WTC11 (cell line): ENCODE measurements at regions not wholly inside any gene's neighbourhood (a gene's known extent, or its start where the extent isn't known, plus 50 kb on each side); places are given as distances from the start of the nearest gene placed in this dataset.

Experiments
- ATAC-seq: fragments of 200-7000 bp; cut with Tn5 transposase; 2 replicates; pipeline ENCODE4 v1.10.0; 2021; ENCODE audit warnings: mild to moderate bottlenecking, moderate library complexity
- CTCF ChIA-PET: fragments of 300-600 bp; sonication (Branson Sonifier 250); formaldehyde crosslinking; loops from one replicate; lab custom pipeline; 2021; ENCODE audit warnings: antibody characterized with exemption; lab: Charles Lee
- POLR2A ChIA-PET: fragments of 350-600 bp; sonication (Branson Sonifier 250); formaldehyde crosslinking; loops from one replicate; lab custom pipeline; 2021; ENCODE audit warnings: antibody characterized with exemption; lab: Charles Lee
- DNase-seq: peaks from one replicate; pipeline ENCODE4 v3.0.0; 2021; ENCODE audit warnings: low spot score
- H3K27ac Mint-ChIP-seq: 2 replicates; pipeline ENCODE4 v1.8.0; 2021; ENCODE audit warnings: mixed read lengths
- H3K27me3 Mint-ChIP-seq: 2 replicates; pipeline ENCODE4 v1.8.0; 2021; ENCODE audit warnings: low read depth, mild to moderate bottlenecking, moderate library complexity, mixed read lengths
- H3K36me3 Mint-ChIP-seq: 2 replicates; pipeline ENCODE4 v1.8.0; 2021; ENCODE audit warnings: mixed read lengths
- H3K4me1 Mint-ChIP-seq: 2 replicates; pipeline ENCODE4 v1.8.0; 2022; ENCODE audit warnings: mixed read lengths
- H3K4me3 Mint-ChIP-seq: 2 replicates; pipeline ENCODE4 v1.8.0; 2021; ENCODE audit warnings: mild to moderate bottlenecking, moderate library complexity, mixed read lengths
- H3K9me3 Mint-ChIP-seq: 2 replicates; pipeline ENCODE4 v1.8.0; 2021; ENCODE audit warnings: mixed read lengths
- ATF1 ChIP-seq: sonication (generic); formaldehyde crosslinking; IDR thresholded peaks from 2 replicates; pipeline ENCODE4 v1.8.1; 2023; ENCODE audit warnings: mild to moderate bottlenecking, moderate library complexity, missing genetic modification reagents
- CBFB ChIP-seq: sonication (generic); formaldehyde crosslinking; IDR thresholded peaks from 2 replicates; pipeline ENCODE4 v1.8.1; 2022; ENCODE audit warnings: mild to moderate bottlenecking, low read depth, missing genetic modification reagents
- HMGA2 ChIP-seq: fragments of 250-450 bp; sonication (Bioruptor Pico); IDR thresholded peaks from 2 replicates; pipeline ENCODE4 v1.4.0; 2021; ENCODE audit warnings: mild to moderate bottlenecking, moderate library complexity
- IRF2 ChIP-seq: sonication (generic); formaldehyde crosslinking; IDR thresholded peaks from 2 replicates; pipeline ENCODE4 v1.8.0; 2022; ENCODE audit warnings: low read depth, missing genetic modification reagents, borderline replicate concordance
- JAZF1 ChIP-seq: fragments of 250-450 bp; sonication (Bioruptor Pico); IDR thresholded peaks from 2 replicates; pipeline ENCODE4 v1.9.0; 2021; ENCODE audit warnings: moderate library complexity, mild to moderate bottlenecking, inconsistent platforms
- MXD4 ChIP-seq: fragments of 250-450 bp; sonication (Bioruptor Pico); IDR thresholded peaks from 2 replicates; pipeline ENCODE4 v1.8.0; 2021; ENCODE audit warnings: mild to moderate bottlenecking, moderate library complexity, borderline replicate concordance
- MYBL2 ChIP-seq: sonication (generic); formaldehyde crosslinking; IDR thresholded peaks from 2 replicates; pipeline ENCODE4 v1.8.1; 2023; ENCODE audit warnings: mild to moderate bottlenecking, moderate library complexity, missing genetic modification reagents
- NFATC4 ChIP-seq: fragments of 250-450 bp; sonication (Bioruptor Pico); IDR thresholded peaks from 2 replicates; pipeline ENCODE4 v1.9.0; 2021; ENCODE audit warnings: mild to moderate bottlenecking
- NR1H2 ChIP-seq: sonication (generic); formaldehyde crosslinking; IDR thresholded peaks from 2 replicates; pipeline ENCODE4 v1.9.0; 2021; ENCODE audit warnings: mild to moderate bottlenecking, moderate library complexity, missing genetic modification reagents
- NR2C2 ChIP-seq: sonication (generic); formaldehyde crosslinking; IDR thresholded peaks from 2 replicates; pipeline ENCODE4 v1.8.0; 2022; ENCODE audit warnings: mild to moderate bottlenecking, missing genetic modification reagents
- PRRX2 ChIP-seq: fragments of 250-450 bp; sonication (Bioruptor Pico); IDR thresholded peaks from 2 replicates; pipeline ENCODE4 v1.8.0; 2021; ENCODE audit warnings: mild to moderate bottlenecking
- TCF7 ChIP-seq: sonication (generic); formaldehyde crosslinking; IDR thresholded peaks from 2 replicates; pipeline ENCODE4 v1.8.0; 2022; ENCODE audit warnings: mild to moderate bottlenecking, low read depth, missing genetic modification reagents, moderate library complexity
- ZNF396 ChIP-seq: fragments of 250-450 bp; sonication (Bioruptor Pico); IDR thresholded peaks from 2 replicates; pipeline ENCODE4 v1.8.0; 2021; ENCODE audit warnings: mild to moderate bottlenecking, moderate library complexity, borderline replicate concordance
- ZNF423 ChIP-seq: fragments of 250-450 bp; sonication (Bioruptor Pico); IDR thresholded peaks from 2 replicates; pipeline ENCODE4 v2.1.2; 2022; ENCODE audit warnings: mild to moderate bottlenecking, moderate library complexity
- TF ChIP-seq, protein P1 (sequence below): sonication (generic); formaldehyde crosslinking; IDR thresholded peaks from 2 replicates; pipeline ENCODE4 v1.8.1; 2023; ENCODE audit warnings: mild to moderate bottlenecking, missing genetic modification reagents, borderline replicate concordance
- TF ChIP-seq, protein P2 (sequence below): sonication (generic); formaldehyde crosslinking; IDR thresholded peaks from 2 replicates; pipeline ENCODE4 v1.8.0; 2022; ENCODE audit warnings: mild to moderate bottlenecking, missing genetic modification reagents
- TF ChIP-seq, protein P3 (sequence below): sonication (generic); formaldehyde crosslinking; IDR thresholded peaks from 2 replicates; pipeline ENCODE4 v1.8.0; 2022; ENCODE audit warnings: mild to moderate bottlenecking, missing genetic modification reagents
- TF ChIP-seq, protein P4 (sequence below): sonication (generic); formaldehyde crosslinking; IDR thresholded peaks from 2 replicates; pipeline ENCODE4 v1.8.1; 2023; ENCODE audit warnings: mild to moderate bottlenecking, missing genetic modification reagents
- TF ChIP-seq, protein P5 (sequence below): sonication (generic); formaldehyde crosslinking; IDR thresholded peaks from 2 replicates; pipeline ENCODE4 v1.8.1; 2022; ENCODE audit warnings: mild to moderate bottlenecking, missing genetic modification reagents, moderate library complexity, borderline replicate concordance
- TF ChIP-seq, protein P6 (sequence below): fragments of 250-450 bp; sonication (Bioruptor Pico); IDR thresholded peaks from 2 replicates; pipeline ENCODE4 v1.8.0; 2021; ENCODE audit warnings: mild to moderate bottlenecking
- TF ChIP-seq, protein P7 (sequence below): fragments of 250-450 bp; sonication (Bioruptor Pico); IDR thresholded peaks from 2 replicates; pipeline ENCODE4 v1.9.0; 2021; ENCODE audit warnings: mild to moderate bottlenecking
- TF ChIP-seq, protein P8 (sequence below): sonication (generic); formaldehyde crosslinking; IDR thresholded peaks from 2 replicates; pipeline ENCODE4 v1.8.1; 2022; ENCODE audit warnings: mild to moderate bottlenecking, moderate library complexity, missing genetic modification reagents
- TF ChIP-seq, protein P9 (sequence below): sonication (generic); formaldehyde crosslinking; IDR thresholded peaks from 2 replicates; pipeline ENCODE4 v1.8.0; 2023; ENCODE audit warnings: missing genetic modification reagents

DNA sequence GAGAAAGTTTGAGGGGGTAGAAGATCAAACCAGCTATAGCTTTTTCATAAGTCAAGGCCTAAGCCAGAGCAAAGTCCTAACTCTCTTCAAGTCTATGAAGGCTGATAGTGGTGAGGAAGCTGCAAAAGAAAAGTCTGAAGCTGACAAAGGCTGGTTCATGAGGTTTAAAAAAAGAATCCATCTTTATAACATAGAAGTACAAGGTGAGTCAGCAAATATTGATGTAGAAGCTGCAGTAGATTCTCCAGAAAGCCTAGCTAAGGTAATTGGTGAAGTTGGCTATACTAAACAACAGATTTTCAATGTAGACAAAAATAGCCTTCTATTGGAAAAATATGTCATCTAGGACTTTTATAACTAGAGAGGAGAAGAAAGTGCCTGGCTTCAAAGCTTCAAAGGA lies 141.4 kb upstream of the ZNF521 start (continued):
- TF ChIP-seq, protein P1, sequence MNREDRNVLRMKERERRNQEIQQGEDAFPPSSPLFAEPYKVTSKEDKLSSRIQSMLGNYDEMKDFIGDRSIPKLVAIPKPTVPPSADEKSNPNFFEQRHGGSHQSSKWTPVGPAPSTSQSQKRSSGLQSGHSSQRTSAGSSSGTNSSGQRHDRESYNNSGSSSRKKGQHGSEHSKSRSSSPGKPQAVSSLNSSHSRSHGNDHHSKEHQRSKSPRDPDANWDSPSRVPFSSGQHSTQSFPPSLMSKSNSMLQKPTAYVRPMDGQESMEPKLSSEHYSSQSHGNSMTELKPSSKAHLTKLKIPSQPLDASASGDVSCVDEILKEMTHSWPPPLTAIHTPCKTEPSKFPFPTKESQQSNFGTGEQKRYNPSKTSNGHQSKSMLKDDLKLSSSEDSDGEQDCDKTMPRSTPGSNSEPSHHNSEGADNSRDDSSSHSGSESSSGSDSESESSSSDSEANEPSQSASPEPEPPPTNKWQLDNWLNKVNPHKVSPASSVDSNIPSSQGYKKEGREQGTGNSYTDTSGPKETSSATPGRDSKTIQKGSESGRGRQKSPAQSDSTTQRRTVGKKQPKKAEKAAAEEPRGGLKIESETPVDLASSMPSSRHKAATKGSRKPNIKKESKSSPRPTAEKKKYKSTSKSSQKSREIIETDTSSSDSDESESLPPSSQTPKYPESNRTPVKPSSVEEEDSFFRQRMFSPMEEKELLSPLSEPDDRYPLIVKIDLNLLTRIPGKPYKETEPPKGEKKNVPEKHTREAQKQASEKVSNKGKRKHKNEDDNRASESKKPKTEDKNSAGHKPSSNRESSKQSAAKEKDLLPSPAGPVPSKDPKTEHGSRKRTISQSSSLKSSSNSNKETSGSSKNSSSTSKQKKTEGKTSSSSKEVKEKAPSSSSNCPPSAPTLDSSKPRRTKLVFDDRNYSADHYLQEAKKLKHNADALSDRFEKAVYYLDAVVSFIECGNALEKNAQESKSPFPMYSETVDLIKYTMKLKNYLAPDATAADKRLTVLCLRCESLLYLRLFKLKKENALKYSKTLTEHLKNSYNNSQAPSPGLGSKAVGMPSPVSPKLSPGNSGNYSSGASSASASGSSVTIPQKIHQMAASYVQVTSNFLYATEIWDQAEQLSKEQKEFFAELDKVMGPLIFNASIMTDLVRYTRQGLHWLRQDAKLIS, result no peak
- TF ChIP-seq PRRX2, result no peak
- TF ChIP-seq, protein P2, sequence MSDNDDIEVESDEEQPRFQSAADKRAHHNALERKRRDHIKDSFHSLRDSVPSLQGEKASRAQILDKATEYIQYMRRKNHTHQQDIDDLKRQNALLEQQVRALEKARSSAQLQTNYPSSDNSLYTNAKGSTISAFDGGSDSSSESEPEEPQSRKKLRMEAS (CRISPR knock-in tag), result no peak
- TF ChIP-seq NFATC4 (CRISPR knock-in tag), result no peak
- TF ChIP-seq, protein P3, sequence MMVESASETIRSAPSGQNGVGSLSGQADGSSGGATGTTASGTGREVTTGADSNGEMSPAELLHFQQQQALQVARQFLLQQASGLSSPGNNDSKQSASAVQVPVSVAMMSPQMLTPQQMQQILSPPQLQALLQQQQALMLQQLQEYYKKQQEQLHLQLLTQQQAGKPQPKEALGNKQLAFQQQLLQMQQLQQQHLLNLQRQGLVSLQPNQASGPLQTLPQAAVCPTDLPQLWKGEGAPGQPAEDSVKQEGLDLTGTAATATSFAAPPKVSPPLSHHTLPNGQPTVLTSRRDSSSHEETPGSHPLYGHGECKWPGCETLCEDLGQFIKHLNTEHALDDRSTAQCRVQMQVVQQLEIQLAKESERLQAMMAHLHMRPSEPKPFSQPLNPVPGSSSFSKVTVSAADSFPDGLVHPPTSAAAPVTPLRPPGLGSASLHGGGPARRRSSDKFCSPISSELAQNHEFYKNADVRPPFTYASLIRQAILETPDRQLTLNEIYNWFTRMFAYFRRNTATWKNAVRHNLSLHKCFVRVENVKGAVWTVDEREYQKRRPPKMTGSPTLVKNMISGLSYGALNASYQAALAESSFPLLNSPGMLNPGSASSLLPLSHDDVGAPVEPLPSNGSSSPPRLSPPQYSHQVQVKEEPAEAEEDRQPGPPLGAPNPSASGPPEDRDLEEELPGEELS (CRISPR knock-in tag), result no peak

DNA sequence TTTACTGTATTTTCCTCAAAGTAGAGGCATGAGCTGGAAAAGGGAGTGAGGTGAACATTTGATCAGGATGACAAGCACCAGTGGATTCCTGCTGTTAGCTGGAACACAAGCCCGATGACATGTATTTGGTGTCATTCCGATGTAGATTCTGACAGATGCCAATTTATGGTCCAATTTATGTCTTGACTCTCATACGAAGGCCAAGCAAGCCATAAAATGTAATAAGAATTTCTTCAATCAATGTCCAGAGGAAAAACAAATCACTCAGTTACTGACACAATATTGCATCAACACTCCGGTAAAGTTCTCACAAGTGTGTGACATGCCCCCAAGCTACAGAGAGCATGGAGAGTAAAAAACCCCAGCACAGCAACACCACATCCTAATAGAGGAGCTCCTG lies 138.3 kb upstream of the ZNF521 start:
- TF ChIP-seq NR2C2 (CRISPR knock-in tag) (no peak), ZNF423 (CRISPR knock-in tag) (no peak), JAZF1 (CRISPR knock-in tag) (no peak), MXD4 (no peak), IRF2 (CRISPR knock-in tag) (no peak), ZNF396 (CRISPR knock-in tag) (no peak), TCF7 (CRISPR knock-in tag) (no peak), NR1H2 (CRISPR knock-in tag) (no peak), HMGA2 (no peak), MYBL2 (CRISPR knock-in tag) (no peak), CBFB (CRISPR knock-in tag) (no peak), ATF1 (CRISPR knock-in tag) (no peak)
- TF ChIP-seq, protein P4, sequence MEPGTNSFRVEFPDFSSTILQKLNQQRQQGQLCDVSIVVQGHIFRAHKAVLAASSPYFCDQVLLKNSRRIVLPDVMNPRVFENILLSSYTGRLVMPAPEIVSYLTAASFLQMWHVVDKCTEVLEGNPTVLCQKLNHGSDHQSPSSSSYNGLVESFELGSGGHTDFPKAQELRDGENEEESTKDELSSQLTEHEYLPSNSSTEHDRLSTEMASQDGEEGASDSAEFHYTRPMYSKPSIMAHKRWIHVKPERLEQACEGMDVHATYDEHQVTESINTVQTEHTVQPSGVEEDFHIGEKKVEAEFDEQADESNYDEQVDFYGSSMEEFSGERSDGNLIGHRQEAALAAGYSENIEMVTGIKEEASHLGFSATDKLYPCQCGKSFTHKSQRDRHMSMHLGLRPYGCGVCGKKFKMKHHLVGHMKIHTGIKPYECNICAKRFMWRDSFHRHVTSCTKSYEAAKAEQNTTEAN (CRISPR knock-in tag), result no peak
- TF ChIP-seq, protein P5, sequence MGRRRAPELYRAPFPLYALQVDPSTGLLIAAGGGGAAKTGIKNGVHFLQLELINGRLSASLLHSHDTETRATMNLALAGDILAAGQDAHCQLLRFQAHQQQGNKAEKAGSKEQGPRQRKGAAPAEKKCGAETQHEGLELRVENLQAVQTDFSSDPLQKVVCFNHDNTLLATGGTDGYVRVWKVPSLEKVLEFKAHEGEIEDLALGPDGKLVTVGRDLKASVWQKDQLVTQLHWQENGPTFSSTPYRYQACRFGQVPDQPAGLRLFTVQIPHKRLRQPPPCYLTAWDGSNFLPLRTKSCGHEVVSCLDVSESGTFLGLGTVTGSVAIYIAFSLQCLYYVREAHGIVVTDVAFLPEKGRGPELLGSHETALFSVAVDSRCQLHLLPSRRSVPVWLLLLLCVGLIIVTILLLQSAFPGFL, result no peak
- TF ChIP-seq, protein P6, sequence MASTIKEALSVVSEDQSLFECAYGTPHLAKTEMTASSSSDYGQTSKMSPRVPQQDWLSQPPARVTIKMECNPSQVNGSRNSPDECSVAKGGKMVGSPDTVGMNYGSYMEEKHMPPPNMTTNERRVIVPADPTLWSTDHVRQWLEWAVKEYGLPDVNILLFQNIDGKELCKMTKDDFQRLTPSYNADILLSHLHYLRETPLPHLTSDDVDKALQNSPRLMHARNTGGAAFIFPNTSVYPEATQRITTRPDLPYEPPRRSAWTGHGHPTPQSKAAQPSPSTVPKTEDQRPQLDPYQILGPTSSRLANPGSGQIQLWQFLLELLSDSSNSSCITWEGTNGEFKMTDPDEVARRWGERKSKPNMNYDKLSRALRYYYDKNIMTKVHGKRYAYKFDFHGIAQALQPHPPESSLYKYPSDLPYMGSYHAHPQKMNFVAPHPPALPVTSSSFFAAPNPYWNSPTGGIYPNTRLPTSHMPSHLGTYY (CRISPR knock-in tag), result no peak
- TF ChIP-seq, protein P7, sequence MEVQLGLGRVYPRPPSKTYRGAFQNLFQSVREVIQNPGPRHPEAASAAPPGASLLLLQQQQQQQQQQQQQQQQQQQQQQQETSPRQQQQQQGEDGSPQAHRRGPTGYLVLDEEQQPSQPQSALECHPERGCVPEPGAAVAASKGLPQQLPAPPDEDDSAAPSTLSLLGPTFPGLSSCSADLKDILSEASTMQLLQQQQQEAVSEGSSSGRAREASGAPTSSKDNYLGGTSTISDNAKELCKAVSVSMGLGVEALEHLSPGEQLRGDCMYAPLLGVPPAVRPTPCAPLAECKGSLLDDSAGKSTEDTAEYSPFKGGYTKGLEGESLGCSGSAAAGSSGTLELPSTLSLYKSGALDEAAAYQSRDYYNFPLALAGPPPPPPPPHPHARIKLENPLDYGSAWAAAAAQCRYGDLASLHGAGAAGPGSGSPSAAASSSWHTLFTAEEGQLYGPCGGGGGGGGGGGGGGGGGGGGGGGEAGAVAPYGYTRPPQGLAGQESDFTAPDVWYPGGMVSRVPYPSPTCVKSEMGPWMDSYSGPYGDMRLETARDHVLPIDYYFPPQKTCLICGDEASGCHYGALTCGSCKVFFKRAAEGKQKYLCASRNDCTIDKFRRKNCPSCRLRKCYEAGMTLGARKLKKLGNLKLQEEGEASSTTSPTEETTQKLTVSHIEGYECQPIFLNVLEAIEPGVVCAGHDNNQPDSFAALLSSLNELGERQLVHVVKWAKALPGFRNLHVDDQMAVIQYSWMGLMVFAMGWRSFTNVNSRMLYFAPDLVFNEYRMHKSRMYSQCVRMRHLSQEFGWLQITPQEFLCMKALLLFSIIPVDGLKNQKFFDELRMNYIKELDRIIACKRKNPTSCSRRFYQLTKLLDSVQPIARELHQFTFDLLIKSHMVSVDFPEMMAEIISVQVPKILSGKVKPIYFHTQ (CRISPR knock-in tag), result no peak
- TF ChIP-seq, protein P8, sequence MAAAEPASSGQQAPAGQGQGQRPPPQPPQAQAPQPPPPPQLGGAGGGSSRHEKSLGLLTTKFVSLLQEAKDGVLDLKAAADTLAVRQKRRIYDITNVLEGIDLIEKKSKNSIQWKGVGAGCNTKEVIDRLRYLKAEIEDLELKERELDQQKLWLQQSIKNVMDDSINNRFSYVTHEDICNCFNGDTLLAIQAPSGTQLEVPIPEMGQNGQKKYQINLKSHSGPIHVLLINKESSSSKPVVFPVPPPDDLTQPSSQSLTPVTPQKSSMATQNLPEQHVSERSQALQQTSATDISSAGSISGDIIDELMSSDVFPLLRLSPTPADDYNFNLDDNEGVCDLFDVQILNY (CRISPR knock-in tag), result no peak
- TF ChIP-seq, protein P9, sequence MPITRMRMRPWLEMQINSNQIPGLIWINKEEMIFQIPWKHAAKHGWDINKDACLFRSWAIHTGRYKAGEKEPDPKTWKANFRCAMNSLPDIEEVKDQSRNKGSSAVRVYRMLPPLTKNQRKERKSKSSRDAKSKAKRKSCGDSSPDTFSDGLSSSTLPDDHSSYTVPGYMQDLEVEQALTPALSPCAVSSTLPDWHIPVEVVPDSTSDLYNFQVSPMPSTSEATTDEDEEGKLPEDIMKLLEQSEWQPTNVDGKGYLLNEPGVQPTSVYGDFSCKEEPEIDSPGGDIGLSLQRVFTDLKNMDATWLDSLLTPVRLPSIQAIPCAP, result no peak
- ATAC-seq (no peak), DNase-seq (no peak)
- Mint-ChIP-seq H3K27me3 (0 out of 2 replicates have a peak, but pooled peaks cover 3% of the 10 kb centered on the region), H3K36me3 (peaks cover 7% of the 10 kb centered on the region), H3K27ac (no peak overlapping the region), H3K4me3 (no peak overlapping the region), H3K9me3 (peaks cover 23% of the 10 kb centered on the region), H3K4me1 (peaks cover 12% of the 10 kb centered on the region)
- POLR2A ChIA-PET, result no interaction called here
- CTCF ChIA-PET, result no interaction called here
